CD4-positive, alpha-beta T cell (primary cell): ENCODE measurements at regions not wholly inside any gene's neighbourhood (a gene's known extent, or its start where the extent isn't known, plus 50 kb on each side); places are given as distances from the start of the nearest gene placed in this dataset.

Source experiments
- ATAC-seq: fragments of 200-7000 bp; cut with Tn5 transposase; one replicate; pipeline ENCODE4 v1.10.0; 2022; ENCODE audit warnings: mild to moderate bottlenecking; ENCODE audit not compliant: poor library complexity
- CTCF ChIA-PET: fragments of 350-600 bp; sonication (Branson Sonifier 250); formaldehyde crosslinking; loops from one replicate; lab custom pipeline; 2021; ENCODE audit warnings: antibody characterized with exemption, inconsistent platforms; lab: Charles Lee
- POLR2A ChIA-PET: fragments of 350-600 bp; sonication (Branson Sonifier 250); formaldehyde crosslinking; loops from one replicate; lab custom pipeline; 2021; ENCODE audit warnings: antibody characterized with exemption, inconsistent platforms; lab: Charles Lee
- DNase-seq, 14 experiments: peaks; one replicate each; pipeline ENCODE4 v3.0.0-alpha.2; 2013 to 2020; ENCODE audit warnings: mixed read lengths in 2 of 14
- H3K27ac ChIP-seq, 2 donors: one replicate each; pipeline versions ENCODE4 v1.5.1 to v1.7.0; 2013; ENCODE audit warnings: low read length in 2 of 2, low read depth in 1 of 2, mild to moderate bottlenecking in 1 of 2
- H3K27me3 ChIP-seq, 2 experiments: 1 replicate in 1 of 2; 2 replicates in 1 of 2; pipeline versions ENCODE4 v1.6.1 to v1.7.0; 2013; ENCODE audit warnings: low read length in 2 of 2, control low read depth in 1 of 2, mild to moderate bottlenecking in 1 of 2, moderate library complexity in 1 of 2; ENCODE audit not compliant: insufficient read depth in 2 of 2, control insufficient read depth in 1 of 2
- H3K36me3 ChIP-seq: one replicate; pipeline ENCODE4 v1.6.1; 2013; ENCODE audit warnings: low read length, control low read depth; ENCODE audit not compliant: insufficient read depth
- H3K4me1 ChIP-seq: one replicate; pipeline ENCODE4 v1.6.1; 2013; ENCODE audit warnings: low read length, control low read depth; ENCODE audit not compliant: insufficient read depth
- H3K4me3 ChIP-seq: one replicate; pipeline ENCODE4 v1.5.1; 2013; ENCODE audit warnings: mild to moderate bottlenecking, low read length, moderate library complexity
- H3K9me3 ChIP-seq, 2 experiments: 1 replicate in 1 of 2; 2 replicates in 1 of 2; pipeline versions ENCODE4 v1.6.1 to v1.7.0; 2013; ENCODE audit warnings: low read length in 2 of 2, mild to moderate bottlenecking in 2 of 2, control low read depth in 1 of 2, moderate library complexity in 1 of 2; ENCODE audit not compliant: control insufficient read depth in 1 of 2, insufficient read depth in 1 of 2
- H3K27ac Mint-ChIP-seq: one replicate; pipeline ENCODE4 v1.8.0; 2020; ENCODE audit warnings: mixed read lengths
- H3K27me3 Mint-ChIP-seq: one replicate; pipeline ENCODE4 v1.8.0; 2021; ENCODE audit warnings: mixed read lengths
- H3K36me3 Mint-ChIP-seq: one replicate; pipeline ENCODE4 v1.8.0; 2021; ENCODE audit warnings: low read depth, mixed read lengths
- H3K4me1 Mint-ChIP-seq: one replicate; pipeline ENCODE4 v1.8.0; 2021; ENCODE audit warnings: low read depth, mixed read lengths
- H3K4me3 Mint-ChIP-seq: one replicate; pipeline ENCODE4 v1.8.0; 2020; ENCODE audit warnings: mild to moderate bottlenecking, mixed read lengths
- H3K9me3 Mint-ChIP-seq: one replicate; pipeline ENCODE4 v1.8.0; 2020; ENCODE audit warnings: mixed read lengths
- CTCF ChIP-seq: fragments of 200-600 bp; IDR thresholded peaks from one replicate; pipeline ENCODE4 v1.8.0; 2022; ENCODE audit warnings: antibody characterized with exemption, mild to moderate bottlenecking
- intact Hi-C, 2 experiments: fragments of 100-400 bp; cut with DNase I in 1 of 2; cut with micrococcal nuclease in 1 of 2; formaldehyde crosslinking; loops; one replicate each; pipeline versions ENCODE4 v1.15.1 to v1.9.0; 2023 to 2025; cut with DNase I, micrococcal nuclease

- H3K36me3 ChIP-seq: no peaks in the 10 kb centered on the region
- TF ChIP-seq CTCF: no peak
- H3K27me3 Mint-ChIP-seq: peaks cover 72% of the 10 kb centered on the region
- no peak overlapping the region for H3K4me3 Mint-ChIP-seq
- DNase-seq (no peak), ATAC-seq (no peak)
- ChIA-PET CTCF (no interaction called here), POLR2A (no interaction called here)
- H3K27ac Mint-ChIP-seq: no peak overlapping the region
- H3K4me1 ChIP-seq: no peaks in the 10 kb centered on the region
- no peaks in the 10 kb centered on the region for H3K4me1 Mint-ChIP-seq
- no peaks in the 10 kb centered on the region for H3K36me3 Mint-ChIP-seq
- no peak overlapping the region for H3K4me3 ChIP-seq
- no peak overlapping the region for H3K27ac ChIP-seq
- H3K9me3 ChIP-seq: no peaks in the 10 kb centered on the region
- H3K27me3 ChIP-seq: peaks cover 7 to 26% of the 10 kb centered on the region in 2 experiments
- intact Hi-C loops: no loop called here
- no peaks in the 10 kb centered on the region for H3K9me3 Mint-ChIP-seq
These were observed 78.5 kb downstream of the FOXD1 start for GRCh38 chr5:73370095-73370494.

GRCh38 chr5:73369278-73369677 is 79.3 kb downstream of the FOXD1 start:
- H3K27ac Mint-ChIP-seq: no peak overlapping the region
- H3K4me1 Mint-ChIP-seq: no peaks in the 10 kb centered on the region
- H3K36me3 Mint-ChIP-seq: no peaks in the 10 kb centered on the region
- H3K36me3 ChIP-seq: no peaks in the 10 kb centered on the region
- no peaks in the 10 kb centered on the region for H3K4me1 ChIP-seq
- ATAC-seq (no peak), DNase-seq (no peak)
- H3K4me3 Mint-ChIP-seq: no peak overlapping the region
- H3K4me3 ChIP-seq: no peak overlapping the region
- H3K9me3 ChIP-seq: no peaks in the 10 kb centered on the region
- H3K27me3 ChIP-seq: peaks cover 7 to 23% of the 10 kb centered on the region in 2 experiments
- H3K27me3 Mint-ChIP-seq: peaks cover 70% of the 10 kb centered on the region
- no peak overlapping the region for H3K27ac ChIP-seq
- intact Hi-C loops: no loop called here
- ChIA-PET CTCF (no interaction called here), POLR2A (no interaction called here)
- TF ChIP-seq CTCF: no peak
- H3K9me3 Mint-ChIP-seq: no peaks in the 10 kb centered on the region

GRCh38 chr5:73367650-73368049 is 80.9 kb downstream of the FOXD1 start:
- Mint-ChIP-seq H3K9me3 (no peaks in the 10 kb centered on the region), H3K27me3 (peaks cover 63% of the 10 kb centered on the region), H3K4me3 (no peak overlapping the region), H3K27ac (no peak overlapping the region), H3K4me1 (no peaks in the 10 kb centered on the region), H3K36me3 (no peaks in the 10 kb centered on the region)
- Histone ChIP-seq H3K27ac (no peak overlapping the region), H3K4me1 (no peaks in the 10 kb centered on the region), H3K4me3 (no peak overlapping the region), H3K27me3 (peaks cover 7 to 26% of the 10 kb centered on the region in 2 experiments), H3K9me3 (no peaks in the 10 kb centered on the region), H3K36me3 (no peaks in the 10 kb centered on the region)
- ChIA-PET CTCF (no interaction called here), POLR2A (no interaction called here)
- TF ChIP-seq CTCF: no peak
- DNase-seq (no peak), ATAC-seq (no peak)
- intact Hi-C loops: no loop called here
